ENCODE measurements at regions not wholly inside any gene's neighbourhood (a gene's known extent, or its start where the extent isn't known, plus 50 kb on each side); places are given as distances from the start of the nearest gene placed in this dataset.

DNA sequence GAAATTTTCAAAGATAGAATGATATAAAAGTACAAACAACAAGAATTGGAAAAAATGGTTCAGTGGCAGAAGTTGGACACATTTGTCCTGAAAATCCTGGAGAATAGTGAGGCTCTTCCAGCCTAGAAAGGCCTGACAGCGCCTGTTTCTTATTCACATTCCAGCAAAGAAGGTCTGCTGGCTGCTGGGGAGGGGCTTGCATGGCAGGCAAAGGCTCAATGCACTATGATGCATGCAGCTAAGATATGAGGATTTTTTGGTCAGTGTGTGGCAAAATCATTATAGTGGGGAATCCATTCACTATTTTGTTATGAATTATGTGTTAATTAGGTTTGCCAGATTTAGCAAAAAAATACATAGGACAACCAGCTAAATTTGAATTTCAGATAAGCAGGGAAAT, 243.9 kb upstream of the SLC30A5 start:
- POLR2A ChIA-PET = no interaction called here
- intact Hi-C loops (cut with micrococcal nuclease) = no loop called here
- Histone ChIP-seq H3K4me1 (ENCODE audit: control insufficient read depth in 1 of 2, insufficient read depth in 2 of 2, low read length in 2 of 2) (no peaks in the 10 kb centered on the region), H3K27me3 (ENCODE audit: insufficient read depth, low read length) (no peaks in the 10 kb centered on the region), H3K36me3 (ENCODE audit: control insufficient read depth in 1 of 2, insufficient read depth in 2 of 2, low read length in 2 of 2) (no peaks in the 10 kb centered on the region), H3K9ac (ENCODE audit: low read length) (no peak overlapping the region), H3K27ac (ENCODE audit: low read depth, low read length) (no peak overlapping the region), H3K4me2 (ENCODE audit: low read length) (no peak overlapping the region), H3K79me2 (ENCODE audit: insufficient read depth, low read length) (no peaks in the 10 kb centered on the region), H3K9me3 (ENCODE audit: control insufficient read depth in 1 of 2, insufficient read depth in 1 of 2, low read depth in 1 of 2, low read length in 2 of 2) (no peaks in the 10 kb centered on the region), H3K9me2 (ENCODE audit: insufficient read depth) (no peaks in the 10 kb centered on the region), H3K4me3 (replicated peaks in 1 of 2; ENCODE audit: low read depth in 1 of 2, low read length in 2 of 2) (no peak overlapping the region), H2AFZ (ENCODE audit: low read depth, low read length, poor library complexity, severe bottlenecking) (no peak overlapping the region), H4K20me1 (ENCODE audit: insufficient read depth) (no peaks in the 10 kb centered on the region)
- BruUV-seq (replicated peaks) = no TSS peak
- TF ChIP-seq CEBPB (IDR thresholded peaks at IDR 0.05; ENCODE audit: low read depth) (no peak), ELF1 (IDR thresholded peaks at IDR 0.05; ENCODE audit: borderline replicate concordance, low read depth) (no peak), CBX3 (IDR thresholded peaks at IDR 0.05; ENCODE audit: low read depth) (no peak), YY1 (IDR thresholded peaks at IDR 0.05; ENCODE audit: extremely low read depth, insufficient replicate concordance, low read depth, low read length) (no peak), POLR2AphosphoS5 (IDR thresholded peaks at IDR 0.05; ENCODE audit: low read depth, low read length) (no peak)
- ATAC-seq (no peak), DNase-seq (ENCODE audit: low read depth, low spot score) (no peak)
- RAD21 ChIA-PET (ENCODE audit: low non-redundant PET in 1 of 2, low total read pairs in 2 of 2, uncharacterized antibody in 2 of 2, unreplicated experiment in 2 of 2) = no interaction called here
- CTCF ChIA-PET = no interaction called here

DNA sequence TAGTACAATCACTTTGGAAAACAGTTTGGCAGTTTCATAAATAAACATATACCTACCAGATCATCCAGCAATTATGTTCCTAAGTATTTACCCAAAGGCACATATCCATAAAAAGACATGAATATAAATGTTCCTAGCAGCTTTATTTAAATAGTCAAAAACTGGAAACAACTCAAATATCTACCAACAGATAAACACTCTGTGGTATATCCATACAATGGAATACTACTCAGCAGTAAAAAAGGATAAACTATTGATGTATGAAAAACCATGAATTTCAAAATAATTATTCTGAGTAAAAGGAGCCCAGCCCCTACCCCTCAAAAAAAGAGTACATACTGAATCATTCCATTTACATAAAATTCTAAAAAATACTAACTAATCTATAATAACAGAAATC, 232.7 kb upstream of the SLC30A5 start:
- Histone ChIP-seq H2AFZ (ENCODE audit: low read depth, low read length, poor library complexity, severe bottlenecking) (no peak overlapping the region), H3K4me1 (ENCODE audit: control insufficient read depth in 1 of 2, insufficient read depth in 2 of 2, low read length in 2 of 2) (no peaks in the 10 kb centered on the region), H3K27me3 (ENCODE audit: insufficient read depth, low read length) (no peaks in the 10 kb centered on the region), H3K4me3 (replicated peaks in 1 of 2; ENCODE audit: low read depth in 1 of 2, low read length in 2 of 2) (no peak overlapping the region), H3K9me2 (ENCODE audit: insufficient read depth) (no peaks in the 10 kb centered on the region), H3K27ac (ENCODE audit: low read depth, low read length) (no peak overlapping the region), H3K4me2 (ENCODE audit: low read length) (no peak overlapping the region), H3K79me2 (ENCODE audit: insufficient read depth, low read length) (no peaks in the 10 kb centered on the region), H4K20me1 (ENCODE audit: insufficient read depth) (no peaks in the 10 kb centered on the region), H3K9ac (ENCODE audit: low read length) (no peak overlapping the region), H3K36me3 (ENCODE audit: control insufficient read depth in 1 of 2, insufficient read depth in 2 of 2, low read length in 2 of 2) (no peaks in the 10 kb centered on the region), H3K9me3 (ENCODE audit: control insufficient read depth in 1 of 2, insufficient read depth in 1 of 2, low read depth in 1 of 2, low read length in 2 of 2) (no peaks in the 10 kb centered on the region)
- RAD21 ChIA-PET (ENCODE audit: low non-redundant PET in 1 of 2, low total read pairs in 2 of 2, uncharacterized antibody in 2 of 2, unreplicated experiment in 2 of 2) = no interaction called here
- BruUV-seq (replicated peaks) = no TSS peak
- DNase-seq (ENCODE audit: low read depth, low spot score) = no peak
- POLR2A ChIA-PET = no interaction called here
- CTCF ChIA-PET = no interaction called here
- intact Hi-C loops (cut with micrococcal nuclease) = no loop called here
- ATAC-seq = no peak
- TF ChIP-seq, protein P1, sequence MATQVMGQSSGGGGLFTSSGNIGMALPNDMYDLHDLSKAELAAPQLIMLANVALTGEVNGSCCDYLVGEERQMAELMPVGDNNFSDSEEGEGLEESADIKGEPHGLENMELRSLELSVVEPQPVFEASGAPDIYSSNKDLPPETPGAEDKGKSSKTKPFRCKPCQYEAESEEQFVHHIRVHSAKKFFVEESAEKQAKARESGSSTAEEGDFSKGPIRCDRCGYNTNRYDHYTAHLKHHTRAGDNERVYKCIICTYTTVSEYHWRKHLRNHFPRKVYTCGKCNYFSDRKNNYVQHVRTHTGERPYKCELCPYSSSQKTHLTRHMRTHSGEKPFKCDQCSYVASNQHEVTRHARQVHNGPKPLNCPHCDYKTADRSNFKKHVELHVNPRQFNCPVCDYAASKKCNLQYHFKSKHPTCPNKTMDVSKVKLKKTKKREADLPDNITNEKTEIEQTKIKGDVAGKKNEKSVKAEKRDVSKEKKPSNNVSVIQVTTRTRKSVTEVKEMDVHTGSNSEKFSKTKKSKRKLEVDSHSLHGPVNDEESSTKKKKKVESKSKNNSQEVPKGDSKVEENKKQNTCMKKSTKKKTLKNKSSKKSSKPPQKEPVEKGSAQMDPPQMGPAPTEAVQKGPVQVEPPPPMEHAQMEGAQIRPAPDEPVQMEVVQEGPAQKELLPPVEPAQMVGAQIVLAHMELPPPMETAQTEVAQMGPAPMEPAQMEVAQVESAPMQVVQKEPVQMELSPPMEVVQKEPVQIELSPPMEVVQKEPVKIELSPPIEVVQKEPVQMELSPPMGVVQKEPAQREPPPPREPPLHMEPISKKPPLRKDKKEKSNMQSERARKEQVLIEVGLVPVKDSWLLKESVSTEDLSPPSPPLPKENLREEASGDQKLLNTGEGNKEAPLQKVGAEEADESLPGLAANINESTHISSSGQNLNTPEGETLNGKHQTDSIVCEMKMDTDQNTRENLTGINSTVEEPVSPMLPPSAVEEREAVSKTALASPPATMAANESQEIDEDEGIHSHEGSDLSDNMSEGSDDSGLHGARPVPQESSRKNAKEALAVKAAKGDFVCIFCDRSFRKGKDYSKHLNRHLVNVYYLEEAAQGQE (IDR thresholded peaks at IDR 0.05; ENCODE audit: low read depth) = no peak

Data from HCT116 (cell line).